ENCODE measurements at regions not wholly inside any gene's neighbourhood (a gene's known extent, or its start where the extent isn't known, plus 50 kb on each side); places are given as distances from the start of the nearest gene placed in this dataset.

DNA sequence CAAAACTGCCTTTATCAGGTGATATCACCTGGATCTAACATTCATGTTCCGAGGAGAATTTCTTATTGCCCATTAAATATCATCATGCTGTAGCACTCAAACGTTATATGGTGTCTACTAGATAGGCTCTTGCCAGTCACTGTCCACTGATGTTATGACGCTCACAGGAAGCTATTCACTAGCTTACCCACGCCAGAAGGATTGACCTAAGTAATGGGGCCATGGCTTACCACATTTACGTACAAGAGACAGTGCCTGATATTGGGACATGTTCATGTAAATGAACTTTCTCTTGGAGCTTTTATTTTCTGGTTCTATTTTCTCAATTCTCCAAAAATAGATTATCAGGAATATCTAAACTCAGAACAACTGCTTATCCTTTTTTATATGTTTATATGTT lies 91.7 kb upstream of the NAALADL2 start:
- Histone ChIP-seq H4K8ac (ENCODE audit: extremely low read depth, insufficient read depth, low read length) (no peak overlapping the region), H3K56ac (replicated peaks; ENCODE audit: insufficient read length, low read depth, low read length) (no peak overlapping the region), H2BK5ac (ENCODE audit: low read depth, low read length) (no peak overlapping the region), H3K18ac (ENCODE audit: extremely low read depth, low read length) (no peak overlapping the region), H3K9me3 (ENCODE audit: insufficient read depth in 2 of 2, low read depth in 1 of 2, low read length in 1 of 2) (no peaks in the 10 kb centered on the region), H3K9ac (replicated peaks in 1 of 4; ENCODE audit: extremely low read depth in 1 of 4, low read depth in 3 of 4, low read length in 3 of 4) (no peak overlapping the region), H4K20me1 (replicated peaks in 1 of 2; ENCODE audit: control insufficient read depth in 1 of 2, insufficient read depth in 2 of 2, low read length in 2 of 2) (no peaks in the 10 kb centered on the region), H2BK12ac (ENCODE audit: low read depth, low read length) (no peak overlapping the region), H3K27ac (ENCODE audit: low read depth, low read length) (no peak overlapping the region), H3K27me3 (replicated peaks in 1 of 4; ENCODE audit: control insufficient read depth in 3 of 4, extremely low read depth in 1 of 4, insufficient read depth in 3 of 4, low read length in 3 of 4) (no peaks in the 10 kb centered on the region), H2AFZ (ENCODE audit: low read length) (no peak overlapping the region), H2BK20ac (ENCODE audit: low read length) (no peak overlapping the region), H2BK120ac (replicated peaks; ENCODE audit: low read depth, low read length) (no peak overlapping the region), H3K23ac (ENCODE audit: insufficient read length) (no peak overlapping the region), H4K91ac (replicated peaks; ENCODE audit: insufficient read length, low read length) (no peak overlapping the region), H4K5ac (ENCODE audit: insufficient read length, low read depth, low read length) (no peak overlapping the region), H3K36me3 (ENCODE audit: control insufficient read depth in 2 of 4, insufficient read depth in 4 of 4, low read length in 3 of 4) (no peaks in the 10 kb centered on the region), H3K4me1 (replicated peaks in 1 of 4; ENCODE audit: control insufficient read depth in 3 of 4, insufficient read depth in 4 of 4, low read length in 3 of 4) (no peaks in the 10 kb centered on the region), H3K4me2 (ENCODE audit: insufficient read depth in 1 of 2, low read depth in 2 of 2, low read length in 2 of 2) (no peak overlapping the region), H3K79me1 (ENCODE audit: low read depth, low read length) (no peaks in the 10 kb centered on the region), H3K23me2 (ENCODE audit: low read depth, low read length) (no peaks in the 10 kb centered on the region), H3K4me3 (ENCODE audit: extremely low read depth in 1 of 4, insufficient read depth in 2 of 4, low read depth in 3 of 4, low read length in 4 of 4) (no peak overlapping the region), H2AK5ac (ENCODE audit: low read depth, low read length) (no peak overlapping the region), H3K14ac (ENCODE audit: insufficient read length) (no peak overlapping the region), H3K4ac (replicated peaks; ENCODE audit: insufficient read length, low read depth, low read length) (no peak overlapping the region), H3K79me2 (ENCODE audit: control insufficient read depth in 1 of 2, insufficient read depth in 2 of 2, low read length in 2 of 2) (no peaks in the 10 kb centered on the region), H2BK15ac (ENCODE audit: low read length) (no peak overlapping the region)
- no peak for FAIRE-seq
- DNase-seq (ENCODE audit: low read depth in 1 of 2, low spot score in 2 of 2), result no peak
- ChIA-PET CTCF (ENCODE audit: partially characterized antibody) (no interaction called here), POLR2A (ENCODE audit: partially characterized antibody) (no interaction called here)
- WGBS, 2 experiments (ENCODE audit: extremely low coverage in 1 of 2, insufficient coverage in 1 of 2, insufficient read length in 1 of 2, insufficient replicate concordance in 2 of 2, low coverage in 1 of 2, low lambda C conversion rate in 2 of 2, missing lambda C conversion rate in 1 of 2), result 84% methylated on average over 5 of the region's 5 CpGs; no CpG with 5 or more reads in 1 of the 2 experiments
- TF ChIP-seq SIN3A (conservative IDR thresholded peaks at IDR 0.05 in 1 of 2, IDR thresholded peaks at IDR 0.05 in 1 of 2; ENCODE audit: low read depth in 1 of 2, low read length in 2 of 2) (no peak), POLR2A (IDR thresholded peaks at IDR 0.05; ENCODE audit: control extremely low read depth in 1 of 2, low read depth in 2 of 2, low read length in 2 of 2) (no peak), ZNF274 (IDR thresholded peaks at IDR 0.05; ENCODE audit: borderline replicate concordance, extremely low read depth, low read length) (no peak)
